GM23338 (cell line): ENCODE measurements at regions not wholly inside any gene's neighbourhood (a gene's known extent, or its start where the extent isn't known, plus 50 kb on each side); places are given as distances from the start of the nearest gene placed in this dataset.

Experiments
- EZH2 ChIP-seq: fragments of 200-600 bp; sonication (generic); IDR thresholded peaks from one replicate; pipeline ENCODE4 v1.8.0; 2017; ENCODE audit warnings: antibody characterized with exemption, mild to moderate bottlenecking, low read depth; ENCODE audit not compliant: unreplicated experiment
- EZH2phosphoT487 ChIP-seq: fragments of 200-600 bp; sonication (generic); IDR thresholded peaks from one replicate; pipeline ENCODE4 v1.8.1; 2018; ENCODE audit warnings: antibody characterized with exemption; ENCODE audit not compliant: unreplicated experiment
- JUNB ChIP-seq: IDR thresholded peaks from one replicate; pipeline ENCODE4 v1.6.1; 2016; ENCODE audit warnings: antibody characterized with exemption; ENCODE audit not compliant: unreplicated experiment
- NANOG ChIP-seq: IDR thresholded peaks from 2 replicates; pipeline ENCODE4 v1.6.1; 2016; ENCODE audit warnings: antibody characterized with exemption, borderline replicate concordance
- POLR2AphosphoS5 ChIP-seq: IDR thresholded peaks from 2 replicates; pipeline ENCODE4 v1.6.1; 2016; ENCODE audit warnings: antibody characterized with exemption, low read depth
- STAT1 ChIP-seq: IDR thresholded peaks from one replicate; pipeline ENCODE4 v1.6.1; 2016; ENCODE audit warnings: antibody characterized with exemption; ENCODE audit not compliant: unreplicated experiment
- ZNF114 ChIP-seq: fragments of 250-450 bp; sonication (Bioruptor Pico); IDR thresholded peaks from 2 replicates; pipeline ENCODE4 v1.5.0; 2020; ENCODE audit warnings: mild to moderate bottlenecking, moderate library complexity
- TF ChIP-seq, protein P1 (sequence below), 2 experiments: fragments of 200-600 bp in 1 of 2; sonication (generic) in 1 of 2; conservative IDR thresholded peaks; 2 replicates each; pipeline versions ENCODE4 v1.5.1 to v1.6.1; 2016 to 2017; ENCODE audit warnings: antibody characterized with exemption in 2 of 2, low read depth in 2 of 2, mild to moderate bottlenecking in 2 of 2, moderate library complexity in 1 of 2
- TF ChIP-seq, protein P2 (sequence below): fragments of 250-450 bp; sonication (Bioruptor Pico); IDR thresholded peaks from 2 replicates; pipeline ENCODE4 v1.5.0; 2020; ENCODE audit warnings: mild to moderate bottlenecking, moderate library complexity
- TF ChIP-seq, protein P3 (sequence below): IDR thresholded peaks from 2 replicates; pipeline ENCODE4 v1.6.1; 2016; ENCODE audit warnings: antibody characterized with exemption
- TF ChIP-seq, protein P4 (sequence below): IDR thresholded peaks from one replicate; pipeline ENCODE4 v1.6.1; 2018; ENCODE audit warnings: antibody characterized with exemption; ENCODE audit not compliant: unreplicated experiment

DNA sequence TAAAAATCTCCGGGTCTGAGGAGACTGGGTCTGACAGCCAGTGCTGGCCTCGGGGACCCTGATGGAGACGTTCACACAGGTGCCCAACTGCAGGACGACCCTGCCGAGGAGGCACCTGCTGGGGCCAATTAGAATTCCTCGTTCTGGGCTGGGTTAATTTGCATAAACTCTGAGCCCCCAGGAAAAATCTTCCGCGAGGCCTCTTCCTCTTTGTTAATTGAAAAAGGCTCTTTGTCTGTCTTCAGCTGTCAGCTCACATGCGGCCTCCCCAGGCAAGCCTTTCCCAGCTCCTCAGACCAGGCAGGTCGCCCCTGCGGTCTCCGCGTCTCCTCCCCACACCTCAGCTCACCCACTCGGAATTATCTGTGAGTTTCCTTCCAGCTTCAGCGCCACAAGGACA is 400.2 kb downstream of the SEC14L1 start:
- TF ChIP-seq, protein P1, sequence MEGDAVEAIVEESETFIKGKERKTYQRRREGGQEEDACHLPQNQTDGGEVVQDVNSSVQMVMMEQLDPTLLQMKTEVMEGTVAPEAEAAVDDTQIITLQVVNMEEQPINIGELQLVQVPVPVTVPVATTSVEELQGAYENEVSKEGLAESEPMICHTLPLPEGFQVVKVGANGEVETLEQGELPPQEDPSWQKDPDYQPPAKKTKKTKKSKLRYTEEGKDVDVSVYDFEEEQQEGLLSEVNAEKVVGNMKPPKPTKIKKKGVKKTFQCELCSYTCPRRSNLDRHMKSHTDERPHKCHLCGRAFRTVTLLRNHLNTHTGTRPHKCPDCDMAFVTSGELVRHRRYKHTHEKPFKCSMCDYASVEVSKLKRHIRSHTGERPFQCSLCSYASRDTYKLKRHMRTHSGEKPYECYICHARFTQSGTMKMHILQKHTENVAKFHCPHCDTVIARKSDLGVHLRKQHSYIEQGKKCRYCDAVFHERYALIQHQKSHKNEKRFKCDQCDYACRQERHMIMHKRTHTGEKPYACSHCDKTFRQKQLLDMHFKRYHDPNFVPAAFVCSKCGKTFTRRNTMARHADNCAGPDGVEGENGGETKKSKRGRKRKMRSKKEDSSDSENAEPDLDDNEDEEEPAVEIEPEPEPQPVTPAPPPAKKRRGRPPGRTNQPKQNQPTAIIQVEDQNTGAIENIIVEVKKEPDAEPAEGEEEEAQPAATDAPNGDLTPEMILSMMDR (conservative IDR thresholded peaks at IDR 0.05; ENCODE audit: low read depth in 2 of 2) = no peak
- no peak for TF ChIP-seq EZH2
- TF ChIP-seq, protein P2, sequence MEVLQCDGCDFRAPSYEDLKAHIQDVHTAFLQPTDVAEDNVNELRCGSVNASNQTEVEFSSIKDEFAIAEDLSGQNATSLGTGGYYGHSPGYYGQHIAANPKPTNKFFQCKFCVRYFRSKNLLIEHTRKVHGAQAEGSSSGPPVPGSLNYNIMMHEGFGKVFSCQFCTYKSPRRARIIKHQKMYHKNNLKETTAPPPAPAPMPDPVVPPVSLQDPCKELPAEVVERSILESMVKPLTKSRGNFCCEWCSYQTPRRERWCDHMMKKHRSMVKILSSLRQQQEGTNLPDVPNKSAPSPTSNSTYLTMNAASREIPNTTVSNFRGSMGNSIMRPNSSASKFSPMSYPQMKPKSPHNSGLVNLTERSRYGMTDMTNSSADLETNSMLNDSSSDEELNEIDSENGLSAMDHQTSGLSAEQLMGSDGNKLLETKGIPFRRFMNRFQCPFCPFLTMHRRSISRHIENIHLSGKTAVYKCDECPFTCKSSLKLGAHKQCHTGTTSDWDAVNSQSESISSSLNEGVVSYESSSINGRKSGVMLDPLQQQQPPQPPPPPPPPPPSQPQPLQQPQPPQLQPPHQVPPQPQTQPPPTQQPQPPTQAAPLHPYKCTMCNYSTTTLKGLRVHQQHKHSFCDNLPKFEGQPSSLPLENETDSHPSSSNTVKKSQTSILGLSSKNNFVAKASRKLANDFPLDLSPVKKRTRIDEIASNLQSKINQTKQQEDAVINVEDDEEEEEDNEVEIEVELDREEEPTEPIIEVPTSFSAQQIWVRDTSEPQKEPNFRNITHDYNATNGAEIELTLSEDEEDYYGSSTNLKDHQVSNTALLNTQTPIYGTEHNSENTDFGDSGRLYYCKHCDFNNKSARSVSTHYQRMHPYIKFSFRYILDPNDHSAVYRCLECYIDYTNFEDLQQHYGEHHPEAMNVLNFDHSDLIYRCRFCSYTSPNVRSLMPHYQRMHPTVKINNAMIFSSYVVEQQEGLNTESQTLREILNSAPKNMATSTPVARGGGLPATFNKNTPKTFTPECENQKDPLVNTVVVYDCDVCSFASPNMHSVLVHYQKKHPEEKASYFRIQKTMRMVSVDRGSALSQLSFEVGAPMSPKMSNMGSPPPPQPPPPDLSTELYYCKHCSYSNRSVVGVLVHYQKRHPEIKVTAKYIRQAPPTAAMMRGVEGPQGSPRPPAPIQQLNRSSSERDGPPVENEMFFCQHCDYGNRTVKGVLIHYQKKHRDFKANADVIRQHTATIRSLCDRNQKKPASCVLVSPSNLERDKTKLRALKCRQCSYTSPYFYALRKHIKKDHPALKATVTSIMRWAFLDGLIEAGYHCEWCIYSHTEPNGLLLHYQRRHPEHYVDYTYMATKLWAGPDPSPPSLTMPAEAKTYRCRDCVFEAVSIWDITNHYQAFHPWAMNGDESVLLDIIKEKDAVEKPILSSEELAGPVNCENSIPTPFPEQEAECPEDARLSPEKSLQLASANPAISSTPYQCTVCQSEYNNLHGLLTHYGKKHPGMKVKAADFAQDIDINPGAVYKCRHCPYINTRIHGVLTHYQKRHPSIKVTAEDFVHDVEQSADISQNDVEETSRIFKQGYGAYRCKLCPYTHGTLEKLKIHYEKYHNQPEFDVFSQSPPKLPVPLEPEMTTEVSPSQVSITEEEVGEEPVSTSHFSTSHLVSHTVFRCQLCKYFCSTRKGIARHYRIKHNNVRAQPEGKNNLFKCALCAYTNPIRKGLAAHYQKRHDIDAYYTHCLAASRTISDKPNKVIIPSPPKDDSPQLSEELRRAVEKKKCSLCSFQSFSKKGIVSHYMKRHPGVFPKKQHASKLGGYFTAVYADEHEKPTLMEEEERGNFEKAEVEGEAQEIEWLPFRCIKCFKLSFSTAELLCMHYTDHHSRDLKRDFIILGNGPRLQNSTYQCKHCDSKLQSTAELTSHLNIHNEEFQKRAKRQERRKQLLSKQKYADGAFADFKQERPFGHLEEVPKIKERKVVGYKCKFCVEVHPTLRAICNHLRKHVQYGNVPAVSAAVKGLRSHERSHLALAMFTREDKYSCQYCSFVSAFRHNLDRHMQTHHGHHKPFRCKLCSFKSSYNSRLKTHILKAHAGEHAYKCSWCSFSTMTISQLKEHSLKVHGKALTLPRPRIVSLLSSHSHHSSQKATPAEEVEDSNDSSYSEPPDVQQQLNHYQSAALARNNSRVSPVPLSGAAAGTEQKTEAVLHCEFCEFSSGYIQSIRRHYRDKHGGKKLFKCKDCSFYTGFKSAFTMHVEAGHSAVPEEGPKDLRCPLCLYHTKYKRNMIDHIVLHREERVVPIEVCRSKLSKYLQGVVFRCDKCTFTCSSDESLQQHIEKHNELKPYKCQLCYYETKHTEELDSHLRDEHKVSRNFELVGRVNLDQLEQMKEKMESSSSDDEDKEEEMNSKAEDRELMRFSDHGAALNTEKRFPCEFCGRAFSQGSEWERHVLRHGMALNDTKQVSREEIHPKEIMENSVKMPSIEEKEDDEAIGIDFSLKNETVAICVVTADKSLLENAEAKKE (CRISPR knock-in tag) = no peak
- TF ChIP-seq EZH2phosphoT487 = no peak
- no peak for TF ChIP-seq POLR2AphosphoS5
- TF ChIP-seq JUNB = no peak
- TF ChIP-seq, protein P3, sequence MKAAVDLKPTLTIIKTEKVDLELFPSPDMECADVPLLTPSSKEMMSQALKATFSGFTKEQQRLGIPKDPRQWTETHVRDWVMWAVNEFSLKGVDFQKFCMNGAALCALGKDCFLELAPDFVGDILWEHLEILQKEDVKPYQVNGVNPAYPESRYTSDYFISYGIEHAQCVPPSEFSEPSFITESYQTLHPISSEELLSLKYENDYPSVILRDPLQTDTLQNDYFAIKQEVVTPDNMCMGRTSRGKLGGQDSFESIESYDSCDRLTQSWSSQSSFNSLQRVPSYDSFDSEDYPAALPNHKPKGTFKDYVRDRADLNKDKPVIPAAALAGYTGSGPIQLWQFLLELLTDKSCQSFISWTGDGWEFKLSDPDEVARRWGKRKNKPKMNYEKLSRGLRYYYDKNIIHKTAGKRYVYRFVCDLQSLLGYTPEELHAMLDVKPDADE = no peak
- TF ChIP-seq, protein P4, sequence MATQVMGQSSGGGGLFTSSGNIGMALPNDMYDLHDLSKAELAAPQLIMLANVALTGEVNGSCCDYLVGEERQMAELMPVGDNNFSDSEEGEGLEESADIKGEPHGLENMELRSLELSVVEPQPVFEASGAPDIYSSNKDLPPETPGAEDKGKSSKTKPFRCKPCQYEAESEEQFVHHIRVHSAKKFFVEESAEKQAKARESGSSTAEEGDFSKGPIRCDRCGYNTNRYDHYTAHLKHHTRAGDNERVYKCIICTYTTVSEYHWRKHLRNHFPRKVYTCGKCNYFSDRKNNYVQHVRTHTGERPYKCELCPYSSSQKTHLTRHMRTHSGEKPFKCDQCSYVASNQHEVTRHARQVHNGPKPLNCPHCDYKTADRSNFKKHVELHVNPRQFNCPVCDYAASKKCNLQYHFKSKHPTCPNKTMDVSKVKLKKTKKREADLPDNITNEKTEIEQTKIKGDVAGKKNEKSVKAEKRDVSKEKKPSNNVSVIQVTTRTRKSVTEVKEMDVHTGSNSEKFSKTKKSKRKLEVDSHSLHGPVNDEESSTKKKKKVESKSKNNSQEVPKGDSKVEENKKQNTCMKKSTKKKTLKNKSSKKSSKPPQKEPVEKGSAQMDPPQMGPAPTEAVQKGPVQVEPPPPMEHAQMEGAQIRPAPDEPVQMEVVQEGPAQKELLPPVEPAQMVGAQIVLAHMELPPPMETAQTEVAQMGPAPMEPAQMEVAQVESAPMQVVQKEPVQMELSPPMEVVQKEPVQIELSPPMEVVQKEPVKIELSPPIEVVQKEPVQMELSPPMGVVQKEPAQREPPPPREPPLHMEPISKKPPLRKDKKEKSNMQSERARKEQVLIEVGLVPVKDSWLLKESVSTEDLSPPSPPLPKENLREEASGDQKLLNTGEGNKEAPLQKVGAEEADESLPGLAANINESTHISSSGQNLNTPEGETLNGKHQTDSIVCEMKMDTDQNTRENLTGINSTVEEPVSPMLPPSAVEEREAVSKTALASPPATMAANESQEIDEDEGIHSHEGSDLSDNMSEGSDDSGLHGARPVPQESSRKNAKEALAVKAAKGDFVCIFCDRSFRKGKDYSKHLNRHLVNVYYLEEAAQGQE = no peak
- TF ChIP-seq STAT1 = no peak
- TF ChIP-seq NANOG = no peak
- TF ChIP-seq ZNF114 (CRISPR knock-in tag) = no peak
